GM23338 (cell line): ENCODE measurements at regions not wholly inside any gene's neighbourhood (a gene's known extent, or its start where the extent isn't known, plus 50 kb on each side); places are given as distances from the start of the nearest gene placed in this dataset.

Source experiments
- ATAC-seq: fragments of 200-7000 bp; cut with Tn5 transposase; 3 replicates; pipeline ENCODE4 v1.9.1; 2020
- DNase-seq: peaks from one replicate; pipeline ENCODE4 v3.0.0-alpha.2; 2015; ENCODE audit warnings: low spot score
- H2AFZ ChIP-seq: fragments of 200-600 bp; sonication (generic); 2 replicates; pipeline ENCODE4 v1.8.0; 2016; ENCODE audit warnings: antibody characterized with exemption, mild to moderate bottlenecking, moderate library complexity
- H3F3A ChIP-seq: fragments of 200-600 bp; sonication (generic); replicated peaks from 2 replicates; pipeline ENCODE4 v1.8.0; 2017; ENCODE audit warnings: antibody characterized with exemption, mixed run types, low read depth
- H3K27ac ChIP-seq: fragments of 200-600 bp; sonication (generic); 2 replicates; pipeline ENCODE4 v1.6.1; 2016; ENCODE audit warnings: low read depth
- H3K27me3 ChIP-seq: fragments of 200-600 bp; sonication (generic); 2 replicates; pipeline ENCODE4 v1.8.0; 2016; ENCODE audit warnings: mild to moderate bottlenecking, mixed run types, moderate library complexity; ENCODE audit not compliant: insufficient read depth
- H3K36me3 ChIP-seq: fragments of 200-600 bp; sonication (generic); 2 replicates; pipeline ENCODE4 v1.8.0; 2016; ENCODE audit warnings: mild to moderate bottlenecking; ENCODE audit not compliant: insufficient read depth
- H3K4me1 ChIP-seq: fragments of 200-600 bp; sonication (generic); 2 replicates; pipeline ENCODE4 v1.8.0; 2016; ENCODE audit warnings: mild to moderate bottlenecking, moderate library complexity; ENCODE audit not compliant: insufficient read depth
- H3K4me2 ChIP-seq: fragments of 200-600 bp; sonication (generic); 2 replicates; pipeline ENCODE4 v1.7.1; 2017; ENCODE audit warnings: mixed run types
- H3K4me3 ChIP-seq: fragments of 200-600 bp; sonication (generic); 2 replicates; pipeline ENCODE4 v1.6.1; 2016; ENCODE audit warnings: mixed run types
- H3K79me2 ChIP-seq: fragments of 200-600 bp; sonication (generic); replicated peaks from 2 replicates; pipeline ENCODE4 v1.8.0; 2017; ENCODE audit warnings: mild to moderate bottlenecking; ENCODE audit not compliant: insufficient read depth
- H3K9me2 ChIP-seq: fragments of 200-600 bp; sonication (generic); 2 replicates; pipeline ENCODE4 v1.8.0; 2017; ENCODE audit not compliant: insufficient read depth
- H4K20me1 ChIP-seq: fragments of 200-600 bp; sonication (generic); replicated peaks from 2 replicates; pipeline ENCODE4 v1.8.0; 2017; ENCODE audit warnings: mild to moderate bottlenecking; ENCODE audit not compliant: insufficient read depth
- H3K27ac Mint-ChIP-seq: 2 replicates; pipeline ENCODE4 v1.8.0; 2020; ENCODE audit warnings: inconsistent platforms, mild to moderate bottlenecking, moderate library complexity, mixed read lengths
- H3K27me3 Mint-ChIP-seq: 3 replicates; pipeline ENCODE4 v1.8.0; 2022; ENCODE audit warnings: low read depth, mild to moderate bottlenecking, moderate library complexity, mixed read lengths, inconsistent platforms; ENCODE audit not compliant: insufficient read depth, poor library complexity
- H3K36me3 Mint-ChIP-seq: 3 replicates; pipeline ENCODE4 v1.8.0; 2021; ENCODE audit warnings: low read depth, mild to moderate bottlenecking, inconsistent platforms, moderate library complexity, mixed read lengths
- H3K4me1 Mint-ChIP-seq: 3 replicates; pipeline ENCODE4 v1.8.0; 2020; ENCODE audit warnings: mild to moderate bottlenecking, inconsistent platforms, mixed read lengths
- H3K4me3 Mint-ChIP-seq: 3 replicates; pipeline ENCODE4 v1.8.0; 2021; ENCODE audit warnings: moderate library complexity, mild to moderate bottlenecking, inconsistent platforms, mixed read lengths
- H3K9me3 Mint-ChIP-seq: 3 replicates; pipeline ENCODE4 v1.8.0; 2020; ENCODE audit warnings: moderate library complexity, mild to moderate bottlenecking, inconsistent platforms, mixed read lengths
- CTCF ChIP-seq, 2 experiments: fragments of 200-600 bp in 1 of 2; sonication (generic) in 1 of 2; conservative IDR thresholded peaks; 2 replicates each; pipeline versions ENCODE4 v1.5.1 to v1.6.1; 2016 to 2017; ENCODE audit warnings: antibody characterized with exemption in 2 of 2, low read depth in 2 of 2, mild to moderate bottlenecking in 2 of 2, moderate library complexity in 1 of 2
- ETS1 ChIP-seq: IDR thresholded peaks from 2 replicates; pipeline ENCODE4 v1.6.1; 2016; ENCODE audit warnings: antibody characterized with exemption
- EZH2phosphoT487 ChIP-seq: fragments of 200-600 bp; sonication (generic); IDR thresholded peaks from one replicate; pipeline ENCODE4 v1.8.1; 2018; ENCODE audit warnings: antibody characterized with exemption; ENCODE audit not compliant: unreplicated experiment
- JUNB ChIP-seq: IDR thresholded peaks from one replicate; pipeline ENCODE4 v1.6.1; 2016; ENCODE audit warnings: antibody characterized with exemption; ENCODE audit not compliant: unreplicated experiment
- NANOG ChIP-seq: IDR thresholded peaks from 2 replicates; pipeline ENCODE4 v1.6.1; 2016; ENCODE audit warnings: antibody characterized with exemption, borderline replicate concordance
- REST ChIP-seq: IDR thresholded peaks from one replicate; pipeline ENCODE4 v1.6.1; 2018; ENCODE audit warnings: antibody characterized with exemption; ENCODE audit not compliant: unreplicated experiment
- STAT1 ChIP-seq: IDR thresholded peaks from one replicate; pipeline ENCODE4 v1.6.1; 2016; ENCODE audit warnings: antibody characterized with exemption; ENCODE audit not compliant: unreplicated experiment
- ZNF114 ChIP-seq: fragments of 250-450 bp; sonication (Bioruptor Pico); IDR thresholded peaks from 2 replicates; pipeline ENCODE4 v1.5.0; 2020; ENCODE audit warnings: mild to moderate bottlenecking, moderate library complexity
- ZNF462 ChIP-seq: fragments of 250-450 bp; sonication (Bioruptor Pico); IDR thresholded peaks from 2 replicates; pipeline ENCODE4 v1.5.0; 2020; ENCODE audit warnings: mild to moderate bottlenecking, moderate library complexity

- TF ChIP-seq REST (no peak), CTCF (conservative IDR thresholded peaks at IDR 0.05; ENCODE audit: low read depth in 2 of 2) (no peak), ZNF114 (CRISPR knock-in tag) (no peak), EZH2phosphoT487 (no peak), NANOG (no peak), STAT1 (no peak)
Measured at GRCh38 chr1:192066202-192066601, 92.1 kb upstream of the RGS18 start (continued).

- no peak overlapping the region for H3K4me2 ChIP-seq
- H3K36me3 ChIP-seq: no peaks in the 10 kb centered on the region
- ATAC-seq (peak; percentile 82), DNase-seq (peak; percentile 21)
- H3K9me2 ChIP-seq: no peaks in the 10 kb centered on the region; the same call in 1 of the 2 replicates
- Mint-ChIP-seq H3K9me3 (no peaks in the 10 kb centered on the region), H3K4me3 (no peak overlapping the region), H3K36me3 (no peaks in the 10 kb centered on the region), H3K27me3 (no peaks in the 10 kb centered on the region), H3K4me1 (peaks cover 13% of the 10 kb centered on the region), H3K27ac (peak overlapping the region; percentile 92)
- H2AFZ ChIP-seq: peak overlapping the region; percentile 88
- no peaks in the 10 kb centered on the region for H3K79me2 ChIP-seq
- H4K20me1 ChIP-seq: no peaks in the 10 kb centered on the region
- TF ChIP-seq ZNF462 (CRISPR knock-in tag): peak; percentile 54; the same call in 1 of the 2 replicates
- no peak for TF ChIP-seq JUNB
- no peak for TF ChIP-seq ETS1
- no peak for TF ChIP-seq STAT1
- TF ChIP-seq CTCF (conservative IDR thresholded peaks at IDR 0.05; ENCODE audit: low read depth in 2 of 2): no peak
- no peak for TF ChIP-seq NANOG
- H3K27ac ChIP-seq: no peak overlapping the region
- H3K27me3 ChIP-seq: no peaks in the 10 kb centered on the region
- no peak overlapping the region for H3K4me3 ChIP-seq
- peaks cover 8% of the 10 kb centered on the region for H3K4me1 ChIP-seq
- H3F3A ChIP-seq: no peaks in the 10 kb centered on the region
Measured at GRCh38 chr1:192067360-192067759, 90.9 kb upstream of the RGS18 start.
